ENCODE measurements at regions not wholly inside any gene's neighbourhood (a gene's known extent, or its start where the extent isn't known, plus 50 kb on each side); places are given as distances from the start of the nearest gene placed in this dataset.
"Not testable (repeated sequence)": the region's sequence is repeated elsewhere in the genome, so short reads cannot be mapped to it uniquely, and the experiment has no call there.

- DNase-seq (no peak), ATAC-seq (ENCODE audit: low FRiP score in 2 of 2) (no peak)
- H3K27me3 ChIP-seq = no peaks in the 10 kb centered on the region
- no peaks in the 10 kb centered on the region for H3K4me1 ChIP-seq
- H3K36me3 ChIP-seq = no peaks in the 10 kb centered on the region
- 41 to 67% methylated on average over 1 to 2 of the region's 2 CpGs for WGBS, 2 donors
- H3K4me3 ChIP-seq = no peak overlapping the region
- TF ChIP-seq EP300 (IDR thresholded peaks at IDR 0.05) (no peak), POLR2AphosphoS5 (IDR thresholded peaks at IDR 0.05) (no peak)
- no peak overlapping the region for H3K27ac ChIP-seq
- no peaks in the 10 kb centered on the region for H3K9me3 ChIP-seq
Measured at GRCh38 chrX:22810876-22811275, 188.9 kb upstream of the DDX53 start.

GRCh38 chrX:22818061-22818460, 181.7 kb upstream of the DDX53 start:
- Histone ChIP-seq H3K4me3 (no peak overlapping the region), H3K27me3 (no peaks in the 10 kb centered on the region), H3K4me1 (no peaks in the 10 kb centered on the region), H3K36me3 (no peaks in the 10 kb centered on the region), H3K9me3 (no peaks in the 10 kb centered on the region), H3K27ac (no peak overlapping the region)
- ATAC-seq (ENCODE audit: low FRiP score in 2 of 2) (no peak), DNase-seq (no peak)
- TF ChIP-seq CTCF (IDR thresholded peaks at IDR 0.05) = no peak
- TF ChIP-seq POLR2A (IDR thresholded peaks at IDR 0.05) = no peak
- no peak for TF ChIP-seq POLR2AphosphoS5 (IDR thresholded peaks at IDR 0.05)
- no peak for TF ChIP-seq EP300 (IDR thresholded peaks at IDR 0.05)

GRCh38 chrX:22855693-22856092, 144.1 kb upstream of the DDX53 start:
- H3K27me3 ChIP-seq = no peaks in the 10 kb centered on the region
- H3K9me3 ChIP-seq = no peaks in the 10 kb centered on the region
- no peak for TF ChIP-seq EP300 (IDR thresholded peaks at IDR 0.05)
- no peak for TF ChIP-seq CTCF (IDR thresholded peaks at IDR 0.05)
- TF ChIP-seq POLR2AphosphoS5 (IDR thresholded peaks at IDR 0.05) = no peak
- TF ChIP-seq POLR2A (IDR thresholded peaks at IDR 0.05) = no peak
- H3K4me1 ChIP-seq = no peaks in the 10 kb centered on the region
- no peak overlapping the region for H3K4me3 ChIP-seq
- DNase-seq (no peak), ATAC-seq (ENCODE audit: low FRiP score in 2 of 2) (no peak)
- no peak overlapping the region for H3K27ac ChIP-seq
- no peaks in the 10 kb centered on the region for H3K36me3 ChIP-seq

GRCh38 chrX:22859642-22860041, 140.1 kb upstream of the DDX53 start:
- H3K36me3 ChIP-seq = no peaks in the 10 kb centered on the region
- H3K9me3 ChIP-seq = no peaks in the 10 kb centered on the region
- TF ChIP-seq EP300 (IDR thresholded peaks at IDR 0.05) (no peak), POLR2AphosphoS5 (IDR thresholded peaks at IDR 0.05) (no peak), CTCF (IDR thresholded peaks at IDR 0.05) (no peak), POLR2A (IDR thresholded peaks at IDR 0.05) (no peak)
- DNase-seq = no peak
- ATAC-seq (ENCODE audit: low FRiP score in 2 of 2) = no peak
- no peak overlapping the region for H3K27ac ChIP-seq
- no peak overlapping the region for H3K4me3 ChIP-seq
- no peaks in the 10 kb centered on the region for H3K4me1 ChIP-seq
- H3K27me3 ChIP-seq = no peaks in the 10 kb centered on the region

- ATAC-seq (ENCODE audit: low FRiP score in 2 of 2) = not testable (repeated sequence)
Measured at GRCh38 chrX:22866801-22867200, 133.0 kb upstream of the DDX53 start.

GRCh38 chrX:22882543-22882942, 117.2 kb upstream of the DDX53 start:
- Histone ChIP-seq H3K36me3 (no peaks in the 10 kb centered on the region), H3K27ac (no peak overlapping the region), H3K4me3 (no peak overlapping the region), H3K9me3 (no peaks in the 10 kb centered on the region), H3K27me3 (no peaks in the 10 kb centered on the region), H3K4me1 (no peaks in the 10 kb centered on the region)
- ATAC-seq (ENCODE audit: low FRiP score in 2 of 2) = no peak
- 54 to 75% methylated on average over 2 of the region's 2 CpGs for WGBS, 2 donors
- DNase-seq = no peak
- no peak for TF ChIP-seq EP300 (IDR thresholded peaks at IDR 0.05)
- TF ChIP-seq POLR2A (IDR thresholded peaks at IDR 0.05) = no peak
- TF ChIP-seq POLR2AphosphoS5 (IDR thresholded peaks at IDR 0.05) = no peak

More at GRCh38 chrX:22866801-22867200, 133.0 kb upstream of the DDX53 start:
- H3K27me3 ChIP-seq, H3K27ac ChIP-seq, H3K9me3 ChIP-seq, H3K36me3 ChIP-seq, H3K4me1 ChIP-seq, DNase-seq, H3K4me3 ChIP-seq: not testable (repeated sequence)
- WGBS, 2 donors = 61% methylated on average over 5 of the region's 5 CpGs; no CpG with 5 or more reads in 1 of the 2 donors
